Activated T-cell treated with anti-CD3 and anti-CD28 coated beads, Interleukin-2, amount 50 U/mL, for 4 hours (primary cell): ENCODE measurements at regions not wholly inside any gene's neighbourhood (a gene's known extent, or its start where the extent isn't known, plus 50 kb on each side); places are given as distances from the start of the nearest gene placed in this dataset.

Source experiments
- ATAC-seq, 2 donors: fragments of 200-7000 bp; cut with Tn5 transposase; one replicate each; pipeline ENCODE4 v1.10.0; 2021
- DNase-seq: peaks from one replicate; pipeline ENCODE4 v3.0.0-alpha.2; 2020
- H3K27me3 Mint-ChIP-seq: one replicate; pipeline ENCODE4 v1.8.0; 2021; ENCODE audit warnings: low read depth, mixed read lengths
- H3K36me3 Mint-ChIP-seq: one replicate; pipeline ENCODE4 v1.8.0; 2022; ENCODE audit warnings: mixed read lengths; ENCODE audit not compliant: insufficient read depth
- H3K4me1 Mint-ChIP-seq: one replicate; pipeline ENCODE4 v1.8.0; 2021; ENCODE audit warnings: low read depth, mixed read lengths
- H3K4me3 Mint-ChIP-seq: one replicate; pipeline ENCODE4 v1.8.0; 2021; ENCODE audit warnings: mild to moderate bottlenecking, moderate library complexity, mixed read lengths
- H3K9me3 Mint-ChIP-seq: one replicate; pipeline ENCODE4 v1.8.0; 2021; ENCODE audit warnings: mixed read lengths

- H3K4me1 Mint-ChIP-seq = no peaks in the 10 kb centered on the region
- no peaks in the 10 kb centered on the region for H3K27me3 Mint-ChIP-seq
- no peaks in the 10 kb centered on the region for H3K36me3 Mint-ChIP-seq
- no peaks in the 10 kb centered on the region for H3K9me3 Mint-ChIP-seq
- ATAC-seq (no peak), DNase-seq (no peak)
- H3K4me3 Mint-ChIP-seq = no peak overlapping the region
These were observed 158.7 kb upstream of the APCDD1 start for GRCh38 chr18:10295751-10296150.

DNA sequence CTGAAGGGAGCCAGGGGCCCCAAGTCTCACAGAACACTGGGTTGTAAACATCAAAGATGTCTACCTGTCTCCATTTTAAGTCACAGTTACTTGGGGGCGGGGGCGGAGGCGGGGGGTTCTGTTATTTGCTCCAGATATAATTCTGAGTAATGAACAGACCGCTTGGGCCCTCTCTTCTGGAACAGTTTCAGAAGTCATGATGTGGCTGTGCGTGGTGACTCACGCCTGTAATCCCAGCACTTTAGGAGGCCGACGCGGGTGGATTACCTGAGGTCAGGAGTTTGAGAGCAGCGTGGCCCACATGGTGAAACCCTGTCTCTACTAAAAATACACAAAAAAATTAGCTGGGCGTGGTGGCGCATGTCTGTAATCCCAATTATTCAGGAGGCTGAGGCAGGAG is 157.9 kb upstream of the APCDD1 start:
- no peak overlapping the region for H3K4me3 Mint-ChIP-seq
- no peaks in the 10 kb centered on the region for H3K36me3 Mint-ChIP-seq
- H3K4me1 Mint-ChIP-seq = no peaks in the 10 kb centered on the region
- ATAC-seq (no peak), DNase-seq (no peak)
- H3K9me3 Mint-ChIP-seq = no peaks in the 10 kb centered on the region
- H3K27me3 Mint-ChIP-seq = no peaks in the 10 kb centered on the region

GRCh38 chr18:10297086-10297485 is 157.3 kb upstream of the APCDD1 start:
- Mint-ChIP-seq H3K36me3 (no peaks in the 10 kb centered on the region), H3K9me3 (no peaks in the 10 kb centered on the region), H3K27me3 (no peaks in the 10 kb centered on the region), H3K4me1 (no peaks in the 10 kb centered on the region), H3K4me3 (no peak overlapping the region)
- DNase-seq = no peak
- no peak for ATAC-seq

GRCh38 chr18:10298346-10298745 is 156.1 kb upstream of the APCDD1 start:
- no peaks in the 10 kb centered on the region for H3K4me1 Mint-ChIP-seq
- no peaks in the 10 kb centered on the region for H3K27me3 Mint-ChIP-seq
- no peaks in the 10 kb centered on the region for H3K36me3 Mint-ChIP-seq

GRCh38 chr18:10299643-10300042 is 154.8 kb upstream of the APCDD1 start:
- H3K36me3 Mint-ChIP-seq = no peaks in the 10 kb centered on the region
- no peaks in the 10 kb centered on the region for H3K4me1 Mint-ChIP-seq
- ATAC-seq (no peak), DNase-seq (no peak)
- H3K27me3 Mint-ChIP-seq = no peaks in the 10 kb centered on the region
- H3K9me3 Mint-ChIP-seq = no peaks in the 10 kb centered on the region
- H3K4me3 Mint-ChIP-seq = no peak overlapping the region

More at GRCh38 chr18:10298346-10298745, 156.1 kb upstream of the APCDD1 start:
- Mint-ChIP-seq H3K4me3 (no peak overlapping the region), H3K9me3 (no peaks in the 10 kb centered on the region)
- ATAC-seq (no peak), DNase-seq (no peak)

DNA sequence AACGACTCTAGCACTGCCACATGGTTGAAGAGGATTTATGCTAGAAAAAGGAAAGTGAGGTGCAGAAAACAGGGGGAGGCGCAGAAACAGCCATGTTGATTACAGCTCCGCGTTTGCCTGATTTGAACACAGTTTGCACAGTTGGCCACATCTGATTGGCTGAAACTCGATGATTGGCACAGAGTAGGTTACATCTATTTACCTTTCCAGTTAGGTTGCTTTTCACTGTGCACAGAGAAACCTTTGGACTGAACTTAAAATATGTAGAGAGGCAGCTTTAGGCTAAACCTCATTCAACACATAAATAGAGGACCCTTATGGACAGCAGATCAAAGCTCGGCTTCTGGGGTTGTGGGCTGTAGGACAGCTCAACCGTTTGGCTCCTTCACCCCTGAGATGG is 153.7 kb upstream of the APCDD1 start:
- ATAC-seq = no peak
- Mint-ChIP-seq H3K4me1 (no peaks in the 10 kb centered on the region), H3K27me3 (no peaks in the 10 kb centered on the region), H3K9me3 (no peaks in the 10 kb centered on the region), H3K4me3 (no peak overlapping the region), H3K36me3 (no peaks in the 10 kb centered on the region)
- DNase-seq = no peak

DNA sequence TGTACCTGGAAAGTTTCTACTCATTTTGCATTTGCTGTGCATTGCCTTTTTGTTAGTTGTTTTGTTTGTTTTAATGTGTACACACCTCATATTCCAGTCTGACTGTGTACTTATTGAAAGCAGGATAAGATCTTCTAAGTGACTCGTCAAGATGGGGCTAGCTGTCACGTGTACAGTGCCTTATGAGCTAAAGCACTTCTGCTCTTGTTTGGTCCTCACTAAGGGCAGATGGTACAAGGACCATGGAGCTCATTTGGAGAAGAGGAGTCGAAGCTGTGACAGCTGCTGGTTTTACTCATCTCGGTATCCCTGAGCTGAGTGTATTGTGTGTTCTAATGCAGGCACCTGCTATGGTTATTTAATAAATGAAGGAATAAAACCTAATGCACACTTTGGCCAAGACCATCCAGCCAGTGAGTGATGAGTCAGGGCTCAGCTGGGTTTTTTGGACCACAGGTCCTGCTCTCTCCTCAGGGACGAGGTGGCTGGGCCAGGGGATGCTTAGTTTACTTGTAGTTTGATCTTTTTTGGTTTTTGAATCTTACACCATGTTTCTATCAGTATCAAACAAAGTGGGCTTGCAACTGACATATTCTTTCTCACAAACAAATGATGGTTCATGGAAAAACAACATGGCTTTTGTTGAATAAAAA is 152.5 kb upstream of the APCDD1 start:
- Mint-ChIP-seq H3K36me3 (no peaks in the 10 kb centered on the region), H3K4me3 (no peak overlapping the region), H3K4me1 (no peaks in the 10 kb centered on the region), H3K9me3 (no peaks in the 10 kb centered on the region), H3K27me3 (no peaks in the 10 kb centered on the region)
- no peak for DNase-seq
- ATAC-seq = no peak

DNA sequence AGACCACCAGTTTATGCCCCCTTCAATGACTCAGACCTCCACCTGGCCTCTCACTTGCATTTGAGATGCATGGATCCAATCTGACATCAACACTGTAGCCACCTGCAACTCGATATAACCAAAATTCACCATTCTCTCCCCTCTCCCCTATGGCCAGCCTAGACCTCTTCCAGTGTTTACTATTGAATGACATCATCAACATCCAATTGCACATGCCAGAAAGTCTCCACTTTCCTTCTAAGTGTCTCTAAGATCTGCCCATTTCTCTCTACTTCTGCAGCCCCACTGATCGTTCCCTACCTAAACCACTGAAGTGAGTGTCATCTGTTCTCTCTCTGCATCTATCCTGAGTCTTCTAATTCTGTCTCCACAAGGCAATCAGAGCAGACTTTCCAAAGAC is 151.3 kb upstream of the APCDD1 start:
- H3K4me1 Mint-ChIP-seq = no peaks in the 10 kb centered on the region
- no peaks in the 10 kb centered on the region for H3K9me3 Mint-ChIP-seq
- ATAC-seq = no peak
- DNase-seq = no peak
- H3K4me3 Mint-ChIP-seq = no peak overlapping the region
- H3K36me3 Mint-ChIP-seq = no peaks in the 10 kb centered on the region
- no peaks in the 10 kb centered on the region for H3K27me3 Mint-ChIP-seq

DNA sequence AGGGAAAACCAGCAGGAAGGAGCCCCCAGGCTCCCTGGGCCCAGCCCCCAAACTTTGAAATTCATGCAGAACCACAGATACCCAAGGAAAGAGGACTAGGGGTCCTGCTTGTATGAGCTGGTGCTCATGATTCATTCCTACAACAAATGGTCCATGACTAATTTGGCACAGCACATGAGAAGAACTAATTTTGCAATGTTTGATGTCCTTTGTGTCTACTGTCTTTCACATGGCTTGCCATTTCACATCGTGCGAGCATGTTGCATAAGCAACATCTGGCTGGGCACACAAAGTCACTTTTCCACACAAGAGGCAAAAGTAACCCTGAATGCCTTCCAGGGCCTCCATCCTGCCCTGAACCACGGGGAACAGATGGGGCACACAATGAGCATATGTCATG is 149.6 kb upstream of the APCDD1 start:
- ATAC-seq (no peak), DNase-seq (no peak)
- no peaks in the 10 kb centered on the region for H3K9me3 Mint-ChIP-seq
- no peaks in the 10 kb centered on the region for H3K36me3 Mint-ChIP-seq
- H3K4me1 Mint-ChIP-seq = no peaks in the 10 kb centered on the region
- H3K27me3 Mint-ChIP-seq = no peaks in the 10 kb centered on the region
- no peak overlapping the region for H3K4me3 Mint-ChIP-seq

DNA sequence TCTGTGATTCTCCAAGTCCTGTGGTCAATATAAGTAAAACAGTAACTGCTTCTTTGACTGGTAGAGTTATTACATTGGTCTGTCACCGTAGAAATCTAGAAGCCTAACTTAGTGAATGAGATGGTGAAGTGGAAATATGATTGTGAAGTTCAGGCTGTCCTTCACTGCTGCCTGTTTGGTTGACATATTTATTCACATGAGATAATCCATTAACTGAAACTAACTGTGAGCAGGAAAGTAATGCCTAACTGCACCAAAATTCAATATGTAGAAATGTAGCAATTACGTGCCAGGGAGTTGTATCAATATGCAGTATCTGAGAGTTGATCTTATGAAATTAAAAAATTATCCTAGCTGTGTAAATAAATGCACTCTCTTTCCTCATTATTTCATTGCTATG is 147.7 kb upstream of the APCDD1 start:
- no peaks in the 10 kb centered on the region for H3K27me3 Mint-ChIP-seq
- no peaks in the 10 kb centered on the region for H3K9me3 Mint-ChIP-seq
- no peaks in the 10 kb centered on the region for H3K36me3 Mint-ChIP-seq
- no peaks in the 10 kb centered on the region for H3K4me1 Mint-ChIP-seq
- ATAC-seq (no peak), DNase-seq (no peak)
- no peak overlapping the region for H3K4me3 Mint-ChIP-seq

- Mint-ChIP-seq H3K9me3 (no peaks in the 10 kb centered on the region), H3K4me1 (no peaks in the 10 kb centered on the region), H3K4me3 (no peak overlapping the region), H3K36me3 (no peaks in the 10 kb centered on the region), H3K27me3 (no peaks in the 10 kb centered on the region)
- ATAC-seq (no peak), DNase-seq (no peak)
These were observed 146.3 kb upstream of the APCDD1 start for GRCh38 chr18:10308154-10308553.

- Mint-ChIP-seq H3K27me3 (no peaks in the 10 kb centered on the region), H3K4me1 (peaks cover 1% of the 10 kb centered on the region), H3K36me3 (no peaks in the 10 kb centered on the region), H3K9me3 (no peaks in the 10 kb centered on the region), H3K4me3 (no peak overlapping the region)
- ATAC-seq = no peak
- DNase-seq = no peak
These were observed 143.8 kb upstream of the APCDD1 start for GRCh38 chr18:10310626-10311025.

DNA sequence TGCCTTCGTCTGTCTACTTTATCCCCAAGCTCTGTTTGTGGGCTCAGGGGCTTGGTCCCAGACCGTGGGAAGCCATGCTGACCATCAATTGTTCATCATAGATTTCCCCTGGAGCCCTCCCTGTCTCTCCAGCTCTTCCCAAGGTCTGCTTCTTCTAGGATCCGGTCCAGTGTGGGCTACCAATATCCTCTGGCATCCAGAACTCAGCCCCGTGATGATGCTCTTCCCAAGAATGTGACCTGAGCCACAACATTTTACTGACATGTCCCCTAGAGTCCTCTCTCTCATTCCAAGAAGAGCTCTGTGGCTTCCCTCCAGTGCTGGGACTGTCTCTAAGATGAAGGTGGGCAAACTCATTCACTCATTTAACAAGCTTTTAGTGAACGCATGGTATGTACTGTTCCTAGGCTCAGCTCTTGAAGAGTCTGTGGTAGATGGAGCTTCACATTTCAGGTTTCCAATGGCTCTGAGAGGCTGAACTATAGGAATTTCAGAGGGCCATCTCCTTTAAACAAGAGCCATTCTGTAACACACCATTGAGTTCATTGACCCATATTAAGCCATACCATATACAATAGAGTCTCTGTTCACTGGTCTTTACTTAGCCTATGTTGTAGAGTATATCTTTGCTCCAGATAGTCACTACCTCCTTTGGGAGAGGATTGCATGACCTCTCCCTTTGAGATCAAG is 142.0 kb upstream of the APCDD1 start:
- ATAC-seq = no peak
- Mint-ChIP-seq H3K27me3 (no peaks in the 10 kb centered on the region), H3K36me3 (no peaks in the 10 kb centered on the region), H3K4me1 (peaks cover 2% of the 10 kb centered on the region), H3K4me3 (no peak overlapping the region), H3K9me3 (no peaks in the 10 kb centered on the region)
- no peak for DNase-seq

- H3K4me1 Mint-ChIP-seq = peaks cover 2% of the 10 kb centered on the region
- H3K4me3 Mint-ChIP-seq = no peak overlapping the region
- H3K27me3 Mint-ChIP-seq = no peaks in the 10 kb centered on the region
- H3K9me3 Mint-ChIP-seq = no peaks in the 10 kb centered on the region
- no peaks in the 10 kb centered on the region for H3K36me3 Mint-ChIP-seq
- ATAC-seq (no peak), DNase-seq (no peak)
These were observed 141.5 kb upstream of the APCDD1 start for GRCh38 chr18:10313016-10313342.

DNA sequence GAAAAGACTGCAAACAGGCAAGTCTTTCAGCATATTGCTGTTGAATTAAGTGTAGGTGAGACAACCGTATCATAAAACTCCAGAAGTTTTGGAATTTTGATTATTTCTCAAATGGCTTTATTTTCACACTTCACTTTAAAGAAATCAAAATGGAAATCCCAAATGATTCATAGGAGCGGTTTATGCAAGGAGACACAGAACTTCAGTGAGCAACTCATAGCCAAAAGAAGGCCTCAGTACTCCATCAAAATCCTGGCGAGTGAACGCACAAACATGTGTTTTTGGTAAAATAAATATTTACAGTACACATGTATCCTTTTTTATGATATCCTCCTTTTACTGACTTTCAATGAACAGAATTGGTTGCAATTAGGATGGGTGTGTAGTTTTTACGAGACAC is 140.4 kb upstream of the APCDD1 start:
- Mint-ChIP-seq H3K9me3 (no peaks in the 10 kb centered on the region), H3K27me3 (no peaks in the 10 kb centered on the region), H3K4me1 (peaks cover 2% of the 10 kb centered on the region), H3K36me3 (no peaks in the 10 kb centered on the region), H3K4me3 (no peak overlapping the region)
- DNase-seq (no peak), ATAC-seq (no peak)
